Renal cortex interstitium (tissue), 11 donors: ENCODE measurements at regions not wholly inside any gene's neighbourhood (a gene's known extent, or its start where the extent isn't known, plus 50 kb on each side); places are given as distances from the start of the nearest gene placed in this dataset.

ENCODE experiments used
- DNase-seq, 11 donors: peaks; one replicate each; pipeline ENCODE4 v3.0.0-alpha.2; 2013; ENCODE audit warnings: low read depth in 9 of 11, low spot score in 4 of 11; ENCODE audit errors: extremely low read depth in 1 of 11

- no peak for DNase-seq
These were observed 68.1 kb upstream of the ITPRID1 start for GRCh38 chr7:31445686-31446355.

GRCh38 chr7:31448649-31449048, 65.2 kb upstream of the ITPRID1 start:
- no peak for DNase-seq

GRCh38 chr7:31455844-31456243, 58.0 kb upstream of the ITPRID1 start:
- DNase-seq, result no peak

GRCh38 chr7:31456646-31457368, 57.1 kb upstream of the ITPRID1 start:
- DNase-seq, result no peak

- no peak for DNase-seq
These were observed 56.3 kb upstream of the ITPRID1 start for GRCh38 chr7:31457551-31457950.

GRCh38 chr7:31458203-31458602, 55.7 kb upstream of the ITPRID1 start:
- no peak for DNase-seq

- no peak for DNase-seq
These were observed 51.3 kb upstream of the ITPRID1 start for GRCh38 chr7:31462636-31463035.
